Fibroblast of lung (primary cell): ENCODE measurements at regions not wholly inside any gene's neighbourhood (a gene's known extent, or its start where the extent isn't known, plus 50 kb on each side); places are given as distances from the start of the nearest gene placed in this dataset.

ENCODE experiments used
- DNase-seq, 2 donors: peaks; one replicate each; pipeline versions ENCODE4 v3.0.0 to v3.0.0-alpha.2; 2010; ENCODE audit warnings: low read depth in 2 of 2
- H2AFZ ChIP-seq: 2 replicates; pipeline ENCODE4 v1.5.1; 2012; ENCODE audit warnings: low read length, control low read depth, inconsistent platforms
- H3K27ac ChIP-seq: 2 replicates; pipeline ENCODE4 v1.5.1; 2011; ENCODE audit warnings: low read length, control low read depth; ENCODE audit not compliant: insufficient read depth
- H3K27me3 ChIP-seq: 2 replicates; pipeline ENCODE4 v1.5.1; 2011; ENCODE audit warnings: mild to moderate bottlenecking, low read length; ENCODE audit not compliant: control insufficient read depth, insufficient read depth
- H3K36me3 ChIP-seq: 2 replicates; pipeline ENCODE4 v1.5.1; 2011; ENCODE audit warnings: low read length; ENCODE audit not compliant: control insufficient read depth, insufficient read depth
- H3K4me1 ChIP-seq: 2 replicates; pipeline ENCODE4 v1.5.1; 2011; ENCODE audit warnings: low read length; ENCODE audit not compliant: control insufficient read depth, insufficient read depth; ENCODE audit errors: extremely low read depth
- H3K4me2 ChIP-seq: 2 replicates; pipeline ENCODE4 v1.5.1; 2011; ENCODE audit warnings: low read length, control low read depth; ENCODE audit not compliant: insufficient read depth; ENCODE audit errors: extremely low read depth
- H3K4me3 ChIP-seq, 4 experiments: fragments of 200-600 bp in 1 of 4; sonication (generic) in 1 of 4; replicated peaks in 1 of 4; 2 replicates each; pipeline ENCODE4 v1.5.1; 2011 to 2016; ENCODE audit warnings: low read length in 4 of 4, low read depth in 3 of 4, mild to moderate bottlenecking in 3 of 4, control low read depth in 2 of 4, inconsistent platforms in 1 of 4, mixed read lengths in 1 of 4; ENCODE audit not compliant: insufficient read depth in 1 of 4; ENCODE audit errors: control extremely low read depth in 1 of 4
- H3K79me2 ChIP-seq: 2 replicates; pipeline ENCODE4 v1.5.1; 2012; ENCODE audit warnings: mild to moderate bottlenecking, low read length, inconsistent platforms; ENCODE audit not compliant: control insufficient read depth, insufficient read depth
- H3K9ac ChIP-seq: 2 replicates; pipeline ENCODE4 v1.5.1; 2011; ENCODE audit warnings: mild to moderate bottlenecking, low read length, control low read depth; ENCODE audit not compliant: insufficient read depth
- H3K9me3 ChIP-seq: 2 replicates; pipeline ENCODE4 v1.5.1; 2012; ENCODE audit warnings: low read depth, low read length; ENCODE audit not compliant: control insufficient read depth, insufficient read depth
- H4K20me1 ChIP-seq: 2 replicates; pipeline ENCODE4 v1.5.1; 2011; ENCODE audit warnings: low read length; ENCODE audit not compliant: control insufficient read depth, insufficient read depth; ENCODE audit errors: extremely low read depth
- EZH2 ChIP-seq: IDR thresholded peaks from 2 replicates; pipeline ENCODE4 v1.5.1; 2012; ENCODE audit warnings: low read length, control low read depth, mild to moderate bottlenecking; ENCODE audit errors: missing control alignments
- TF ChIP-seq, protein P1 (sequence below), 2 donors: IDR thresholded peaks in 1 of 2; conservative IDR thresholded peaks in 1 of 2; 1 replicate in 1 of 2; 2 replicates in 1 of 2; pipeline ENCODE4 v1.5.1; 2011 to 2012; ENCODE audit warnings: low read length in 2 of 2, control low read depth in 1 of 2, inconsistent platforms in 1 of 2, low read depth in 1 of 2, mild to moderate bottlenecking in 1 of 2

DNA sequence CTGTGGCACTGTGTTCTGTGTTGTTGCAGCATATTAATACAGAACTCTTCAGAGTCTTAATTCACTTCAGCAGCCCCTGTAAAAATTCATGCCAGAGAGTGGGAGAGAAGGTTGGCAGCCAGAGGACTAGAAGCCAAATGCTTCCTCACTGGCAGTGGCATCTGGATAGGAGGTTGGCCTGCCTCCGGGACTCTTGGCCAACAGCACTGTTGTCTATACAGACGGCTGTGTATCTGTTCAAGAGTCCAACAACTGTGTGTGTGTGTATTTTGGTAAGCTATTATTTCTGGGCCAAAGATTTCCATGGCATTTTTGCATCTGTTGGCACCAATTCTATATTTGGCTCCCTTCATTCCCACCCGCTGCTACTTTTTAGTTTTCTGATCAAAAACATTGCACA is 156.0 kb upstream of the SOX2 start:
- Histone ChIP-seq H3K4me1 (no peaks in the 10 kb centered on the region), H3K4me3 (no peak overlapping the region), H3K27ac (no peak overlapping the region), H3K9me3 (no peaks in the 10 kb centered on the region), H3K36me3 (no peaks in the 10 kb centered on the region), H3K4me2 (no peak overlapping the region), H3K9ac (no peak overlapping the region), H3K27me3 (no peaks in the 10 kb centered on the region), H3K79me2 (no peaks in the 10 kb centered on the region), H2AFZ (no peak overlapping the region), H4K20me1 (no peaks in the 10 kb centered on the region)
- no peak for DNase-seq
- TF ChIP-seq EZH2 = no peak
- TF ChIP-seq, protein P1, sequence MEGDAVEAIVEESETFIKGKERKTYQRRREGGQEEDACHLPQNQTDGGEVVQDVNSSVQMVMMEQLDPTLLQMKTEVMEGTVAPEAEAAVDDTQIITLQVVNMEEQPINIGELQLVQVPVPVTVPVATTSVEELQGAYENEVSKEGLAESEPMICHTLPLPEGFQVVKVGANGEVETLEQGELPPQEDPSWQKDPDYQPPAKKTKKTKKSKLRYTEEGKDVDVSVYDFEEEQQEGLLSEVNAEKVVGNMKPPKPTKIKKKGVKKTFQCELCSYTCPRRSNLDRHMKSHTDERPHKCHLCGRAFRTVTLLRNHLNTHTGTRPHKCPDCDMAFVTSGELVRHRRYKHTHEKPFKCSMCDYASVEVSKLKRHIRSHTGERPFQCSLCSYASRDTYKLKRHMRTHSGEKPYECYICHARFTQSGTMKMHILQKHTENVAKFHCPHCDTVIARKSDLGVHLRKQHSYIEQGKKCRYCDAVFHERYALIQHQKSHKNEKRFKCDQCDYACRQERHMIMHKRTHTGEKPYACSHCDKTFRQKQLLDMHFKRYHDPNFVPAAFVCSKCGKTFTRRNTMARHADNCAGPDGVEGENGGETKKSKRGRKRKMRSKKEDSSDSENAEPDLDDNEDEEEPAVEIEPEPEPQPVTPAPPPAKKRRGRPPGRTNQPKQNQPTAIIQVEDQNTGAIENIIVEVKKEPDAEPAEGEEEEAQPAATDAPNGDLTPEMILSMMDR (conservative IDR thresholded peaks at IDR 0.05 in 1 of 2, IDR thresholded peaks at IDR 0.05 in 1 of 2; ENCODE audit: low read depth in 1 of 2, low read length in 2 of 2) = no peak

DNA sequence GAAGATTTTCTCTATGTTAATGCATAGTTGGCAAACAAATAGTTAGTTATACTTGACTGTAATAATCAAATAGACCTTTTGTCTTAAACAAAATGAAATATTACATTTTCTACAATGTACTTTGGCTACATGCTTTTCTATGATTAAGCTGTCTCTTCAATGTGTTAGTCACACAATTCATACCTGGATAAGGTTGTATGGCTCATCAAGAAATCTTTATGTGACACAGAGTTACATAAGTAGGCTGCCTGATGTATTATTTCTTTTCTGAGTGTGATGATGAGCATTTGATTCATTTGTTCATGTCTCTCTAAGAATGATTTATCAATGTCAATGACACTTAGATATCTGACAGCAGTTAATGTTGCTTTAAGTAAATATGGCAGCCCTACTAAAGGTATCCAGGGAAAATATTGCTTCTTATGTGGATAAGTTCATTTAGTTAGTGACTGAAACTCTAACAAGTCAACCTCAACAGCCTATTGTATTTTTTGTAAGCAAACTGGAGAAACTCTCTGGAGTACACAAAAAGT is 157.4 kb upstream of the SOX2 start:
- H3K9ac ChIP-seq = no peak overlapping the region
- H3K36me3 ChIP-seq = no peaks in the 10 kb centered on the region
- H3K27ac ChIP-seq = no peak overlapping the region
- H3K27me3 ChIP-seq = no peaks in the 10 kb centered on the region
- H3K9me3 ChIP-seq = no peaks in the 10 kb centered on the region
- no peak for DNase-seq
- no peak overlapping the region for H2AFZ ChIP-seq
- no peaks in the 10 kb centered on the region for H4K20me1 ChIP-seq
- H3K79me2 ChIP-seq = no peaks in the 10 kb centered on the region
- no peak overlapping the region for H3K4me3 ChIP-seq
- no peaks in the 10 kb centered on the region for H3K4me1 ChIP-seq
- TF ChIP-seq EZH2 = no peak
- TF ChIP-seq, protein P1 (conservative IDR thresholded peaks at IDR 0.05 in 1 of 2, IDR thresholded peaks at IDR 0.05 in 1 of 2; ENCODE audit: low read depth in 1 of 2, low read length in 2 of 2) = no peak
- no peak overlapping the region for H3K4me2 ChIP-seq

DNA sequence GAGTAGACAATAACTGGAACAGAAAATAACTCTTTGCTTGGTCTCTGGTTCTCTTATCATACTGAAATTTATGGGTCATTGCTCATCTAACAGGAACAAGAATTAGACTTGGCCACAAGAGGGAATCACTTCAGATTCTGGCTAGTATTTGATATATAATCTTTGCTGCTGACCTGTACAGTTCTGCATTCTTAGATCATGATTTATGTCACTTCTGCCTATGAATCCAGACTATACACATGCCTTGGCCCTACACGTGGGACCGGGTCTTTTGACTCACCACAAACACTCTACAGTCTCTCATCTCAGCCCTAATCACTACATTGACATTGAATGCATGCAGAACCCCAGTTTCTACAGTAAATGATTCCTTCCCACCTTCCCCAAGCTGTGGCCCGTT is 162.5 kb upstream of the SOX2 start:
- Histone ChIP-seq H3K27ac (no peak overlapping the region), H3K4me2 (no peak overlapping the region), H2AFZ (no peak overlapping the region), H3K4me3 (no peak overlapping the region), H3K36me3 (no peaks in the 10 kb centered on the region), H3K27me3 (no peaks in the 10 kb centered on the region), H4K20me1 (no peaks in the 10 kb centered on the region), H3K4me1 (no peaks in the 10 kb centered on the region), H3K79me2 (no peaks in the 10 kb centered on the region), H3K9ac (no peak overlapping the region), H3K9me3 (no peaks in the 10 kb centered on the region)
- peak in 1 of 2 donors; percentile 87 for DNase-seq
- TF ChIP-seq EZH2 = no peak
- TF ChIP-seq, protein P1 (conservative IDR thresholded peaks at IDR 0.05 in 1 of 2, IDR thresholded peaks at IDR 0.05 in 1 of 2; ENCODE audit: low read depth in 1 of 2, low read length in 2 of 2) = no peak
